ENCODE measurements at regions not wholly inside any gene's neighbourhood (a gene's known extent, or its start where the extent isn't known, plus 50 kb on each side); places are given as distances from the start of the nearest gene placed in this dataset.

GRCh38 chr15:36498401-36498800, 81.0 kb upstream of the CDIN1 start:
- BruUV-seq (replicated peaks): no TSS peak
- peaks cover 14% of the 10 kb centered on the region for H3K27me3 Mint-ChIP-seq (ENCODE audit: insufficient read depth, unreplicated experiment)
- H3K9me3 Mint-ChIP-seq (ENCODE audit: unreplicated experiment): no peaks in the 10 kb centered on the region
- H3K4me3 Mint-ChIP-seq (ENCODE audit: unreplicated experiment): no peak overlapping the region
- CTCF ChIA-PET: no interaction called here
- intact Hi-C loops (cut with micrococcal nuclease): loop anchor here (10.0 kb wide), 1 partner anchor 146 kb away; no protein-coding TSS in a partner anchor
- POLR2A ChIA-PET: interaction anchor here (0.5 kb wide), 1 partner anchor 14 kb away, joined by 3 read pairs; no protein-coding TSS in a partner anchor
- no peak overlapping the region for H3K27ac Mint-ChIP-seq (ENCODE audit: low read depth, unreplicated experiment)
- no peaks in the 10 kb centered on the region for H3K4me1 Mint-ChIP-seq (ENCODE audit: insufficient read depth, unreplicated experiment)
- no peaks in the 10 kb centered on the region for H3K36me3 Mint-ChIP-seq (ENCODE audit: insufficient read depth, unreplicated experiment)
- DNase-seq (ENCODE audit: unreplicated experiment): no peak
- TF ChIP-seq CTCF (IDR thresholded peaks at IDR 0.05; ENCODE audit: unreplicated experiment): no peak

- CTCF ChIA-PET: interaction anchor here (0.8 to 1.1 kb wide), 6 partner anchors 10 to 747 kb away, joined by 3 to 4 read pairs (median 4); no protein-coding TSS in a partner anchor
- TF ChIP-seq CTCF (IDR thresholded peaks at IDR 0.05; ENCODE audit: unreplicated experiment): no peak
- H3K36me3 Mint-ChIP-seq (ENCODE audit: insufficient read depth, unreplicated experiment): no peaks in the 10 kb centered on the region
- H3K4me1 Mint-ChIP-seq (ENCODE audit: insufficient read depth, unreplicated experiment): no peaks in the 10 kb centered on the region
- DNase-seq (ENCODE audit: unreplicated experiment): no peak
- H3K9me3 Mint-ChIP-seq (ENCODE audit: unreplicated experiment): no peaks in the 10 kb centered on the region
- POLR2A ChIA-PET: interaction anchor here (0.7 kb wide), 1 partner anchor 81 kb away, joined by 3 read pairs; the partner anchor contains the start of gene CDIN1
- H3K4me3 Mint-ChIP-seq (ENCODE audit: unreplicated experiment): no peak overlapping the region
- intact Hi-C loops (cut with micrococcal nuclease): loop anchor here (10.0 kb wide), 1 partner anchor 146 kb away; no protein-coding TSS in a partner anchor
- no peak overlapping the region for H3K27ac Mint-ChIP-seq (ENCODE audit: low read depth, unreplicated experiment)
- BruUV-seq (replicated peaks): no TSS peak
- H3K27me3 Mint-ChIP-seq (ENCODE audit: insufficient read depth, unreplicated experiment): peaks cover 19% of the 10 kb centered on the region
Observed at GRCh38 chr15:36498916-36499315, 80.5 kb upstream of the CDIN1 start.

- Mint-ChIP-seq H3K27ac (ENCODE audit: low read depth, unreplicated experiment) (no peak overlapping the region), H3K4me1 (ENCODE audit: insufficient read depth, unreplicated experiment) (no peaks in the 10 kb centered on the region), H3K27me3 (ENCODE audit: insufficient read depth, unreplicated experiment) (peaks cover 20% of the 10 kb centered on the region), H3K9me3 (ENCODE audit: unreplicated experiment) (no peaks in the 10 kb centered on the region), H3K36me3 (ENCODE audit: insufficient read depth, unreplicated experiment) (no peaks in the 10 kb centered on the region), H3K4me3 (ENCODE audit: unreplicated experiment) (no peak overlapping the region)
- BruUV-seq (replicated peaks): no TSS peak
- no peak for DNase-seq (ENCODE audit: unreplicated experiment)
- TF ChIP-seq CTCF (IDR thresholded peaks at IDR 0.05; ENCODE audit: unreplicated experiment): no peak
- POLR2A ChIA-PET: interaction anchor here (0.7 kb wide), 1 partner anchor 80 kb away, joined by 3 read pairs; the partner anchor contains the start of gene CDIN1
- CTCF ChIA-PET: interaction anchor here (0.5 to 3.2 kb wide), 15 partner anchors 8 to 848 kb away, joined by 3 to 13 read pairs (median 3); no protein-coding TSS in a partner anchor
- intact Hi-C loops (cut with micrococcal nuclease): loop anchor here (2.0 to 10.0 kb wide), 6 partner anchors 145 to 1393 kb away; no protein-coding TSS in a partner anchor
Observed at GRCh38 chr15:36499412-36500389, 79.7 kb upstream of the CDIN1 start.

All from MCF 10A (cell line).